Glomerular visceral epithelial cell (primary cell): ENCODE measurements at regions not wholly inside any gene's neighbourhood (a gene's known extent, or its start where the extent isn't known, plus 50 kb on each side); places are given as distances from the start of the nearest gene placed in this dataset.

Source experiments
- DNase-seq: peaks from one replicate; pipeline ENCODE4 v3.0.0-alpha.2; 2016; ENCODE audit errors: extremely low spot score

GRCh38 chr16:55116165-55116920 is 185.7 kb downstream of the IRX5 start:
- no peak for DNase-seq

DNA sequence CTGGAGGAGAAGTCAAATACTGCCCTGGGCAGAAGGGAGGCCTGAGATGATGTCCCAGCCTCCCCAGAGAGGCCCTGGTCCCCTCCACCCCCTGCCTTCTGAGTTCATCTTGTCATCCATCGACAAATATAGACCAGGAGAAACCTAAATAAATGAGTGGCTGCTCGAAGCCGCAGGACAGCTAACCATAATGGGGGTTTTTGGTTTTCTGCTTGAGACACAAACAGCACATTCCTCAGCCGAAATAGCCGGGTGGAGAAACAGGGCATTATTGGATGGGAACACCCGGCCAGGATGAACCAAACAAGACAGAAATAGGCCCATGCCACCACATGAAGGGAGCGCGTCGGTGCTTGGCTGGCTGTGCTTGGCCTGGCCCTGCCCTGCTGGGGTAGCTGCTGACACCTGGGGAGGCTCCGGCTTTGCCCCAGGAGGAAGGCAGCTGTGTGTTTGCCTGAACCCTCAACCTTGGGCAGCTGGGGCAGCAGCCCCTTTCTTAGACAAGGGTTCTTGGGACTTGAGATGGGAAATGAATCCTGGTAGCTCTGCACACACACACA is 188.1 kb downstream of the IRX5 start:
- no peak for DNase-seq

- DNase-seq = no peak
These were observed 189.7 kb downstream of the IRX5 start for GRCh38 chr16:55120408-55120807.

DNA sequence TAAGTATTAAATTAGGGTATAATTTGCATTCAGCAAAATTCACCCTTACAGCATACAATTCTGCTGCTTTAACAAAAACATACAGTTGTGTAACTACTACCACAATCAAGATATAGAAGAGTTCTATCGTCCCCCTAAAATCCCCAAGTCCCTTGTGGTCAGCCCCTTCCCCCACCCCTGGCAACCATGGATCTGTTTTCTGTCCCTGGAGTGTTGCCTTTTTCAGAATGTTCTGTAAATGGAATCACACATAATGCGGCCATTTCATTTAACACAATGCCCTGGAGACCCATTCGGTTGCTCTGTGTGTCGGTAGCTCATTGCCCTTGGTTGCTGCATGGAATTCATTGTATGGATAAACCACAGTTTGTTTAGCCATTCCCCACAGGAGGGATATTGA is 190.2 kb downstream of the IRX5 start:
- DNase-seq = no peak

GRCh38 chr16:55123652-55124051 is 193.0 kb downstream of the IRX5 start:
- no peak for DNase-seq

GRCh38 chr16:55125818-55126385 is 195.2 kb downstream of the IRX5 start:
- no peak for DNase-seq

GRCh38 chr16:55126456-55126855 is 195.8 kb downstream of the IRX5 start:
- DNase-seq = no peak

GRCh38 chr16:55130456-55130855 is 193.5 kb upstream of the IRX6 start:
- DNase-seq = no peak

DNA sequence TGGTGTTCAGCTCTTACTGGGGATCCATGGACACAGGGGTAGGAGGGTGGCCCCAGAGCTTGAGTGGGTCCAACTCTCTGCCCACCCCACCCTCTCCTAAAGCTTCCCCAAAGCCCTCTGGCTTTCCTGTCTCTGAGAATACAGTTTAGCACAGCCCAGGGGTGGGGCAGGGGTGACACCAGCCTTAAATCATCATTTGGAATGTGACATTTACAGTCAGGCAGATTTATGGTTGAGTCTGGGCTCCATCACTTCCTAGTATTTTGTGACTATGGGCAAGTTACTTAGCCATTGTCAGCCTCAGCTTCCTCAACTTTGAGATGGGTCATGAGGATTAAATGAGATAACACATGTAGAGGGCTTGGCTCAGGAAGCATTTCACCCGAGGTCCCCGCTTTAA is 193.1 kb upstream of the IRX6 start:
- no peak for DNase-seq

GRCh38 chr16:55133654-55134053 is 190.3 kb upstream of the IRX6 start:
- no peak for DNase-seq

DNA sequence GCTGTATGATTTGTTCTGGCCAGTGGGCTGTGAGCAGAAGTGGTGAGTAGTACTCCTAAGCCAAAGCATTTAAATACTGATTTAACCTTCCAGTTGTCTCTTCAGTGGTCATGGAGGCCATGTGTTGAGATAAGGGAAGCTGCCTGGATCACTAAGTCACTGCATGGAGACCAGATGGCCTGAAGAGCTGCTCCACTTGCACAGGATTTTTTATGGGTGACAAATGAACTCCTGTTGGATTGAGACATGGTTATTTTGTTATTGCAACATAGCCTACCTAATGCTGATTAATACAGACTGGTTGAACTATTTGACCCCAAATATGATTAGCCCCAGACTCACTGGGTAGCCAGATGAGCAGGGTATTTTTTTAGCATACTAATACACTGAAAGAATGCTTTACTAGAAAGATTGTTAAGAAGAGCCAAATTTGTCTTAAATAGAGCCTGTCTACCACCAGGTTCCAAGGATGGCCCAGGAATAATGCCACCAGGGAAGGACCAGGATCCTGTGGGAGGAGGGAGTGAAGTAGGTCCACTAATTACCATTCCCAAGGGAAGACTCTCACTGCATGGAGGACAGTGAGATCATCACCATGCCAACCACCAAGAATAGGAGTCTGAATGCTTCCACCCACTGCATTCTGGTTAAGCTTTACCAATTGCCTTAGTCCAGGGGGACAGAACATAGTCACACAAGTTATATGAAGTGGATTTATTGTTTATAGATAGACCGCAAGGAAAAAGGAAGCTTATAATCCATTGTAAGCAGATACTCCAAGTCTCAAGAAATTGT is 187.4 kb upstream of the IRX6 start:
- DNase-seq = no peak

DNA sequence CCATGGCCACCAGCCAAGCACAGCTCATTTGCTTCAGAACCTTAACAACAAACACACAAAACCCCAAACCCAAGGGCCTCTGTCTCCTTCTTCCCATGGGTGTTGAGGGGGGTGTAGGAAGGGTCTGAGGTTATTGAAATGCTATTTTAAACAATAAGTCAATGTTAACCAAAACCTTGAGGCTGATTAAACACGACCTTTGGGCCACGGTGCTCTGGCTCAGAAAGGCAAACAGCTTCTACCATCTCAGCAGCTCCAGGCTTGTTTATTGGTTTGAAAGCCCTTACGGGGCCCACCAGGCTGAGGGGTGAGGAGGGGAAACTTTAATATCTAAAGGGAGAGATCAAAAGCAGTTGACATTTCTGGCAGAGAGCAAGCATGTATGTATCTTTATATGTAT is 185.7 kb upstream of the IRX6 start:
- no peak for DNase-seq

DNA sequence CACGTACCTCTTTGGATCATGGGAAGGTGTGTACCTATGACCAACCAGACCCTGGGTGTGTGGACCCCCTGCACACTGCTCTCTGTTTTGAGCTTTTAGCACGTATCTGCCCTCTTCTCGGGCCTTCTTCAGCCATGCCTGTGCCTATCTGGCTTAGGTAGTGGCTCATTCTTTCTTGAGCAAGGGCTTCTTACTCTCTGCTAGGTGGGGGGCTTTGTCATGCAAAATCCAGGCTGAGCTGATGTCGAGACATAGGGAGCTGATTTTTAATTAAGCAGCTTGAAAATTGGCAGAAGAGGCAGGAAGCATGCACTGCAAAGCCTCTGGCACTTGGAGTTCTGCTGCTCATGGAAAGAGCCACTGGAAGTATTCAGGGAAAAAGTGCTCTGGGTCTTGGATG is 181.6 kb upstream of the IRX6 start:
- DNase-seq = no peak

DNA sequence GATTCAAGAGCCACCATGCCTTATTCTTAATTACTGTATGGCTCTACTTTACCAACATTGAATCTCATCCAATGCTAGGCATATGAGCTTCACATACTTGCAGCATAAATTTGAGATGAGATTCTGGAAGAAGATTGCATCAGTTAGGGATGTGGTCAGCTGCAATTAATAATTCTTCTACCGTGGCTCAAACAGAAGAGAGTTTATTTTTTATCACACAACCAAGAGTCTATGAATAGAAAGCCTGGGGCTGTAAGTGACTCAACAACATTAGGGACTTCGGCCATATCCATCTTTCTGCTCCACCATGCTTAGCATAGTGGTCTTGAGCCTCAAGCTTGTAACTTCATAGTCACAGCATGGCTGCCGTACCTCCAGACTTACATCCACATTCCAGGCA is 179.4 kb upstream of the IRX6 start:
- no peak for DNase-seq

- DNase-seq = no peak
These were observed 178.0 kb upstream of the IRX6 start for GRCh38 chr16:55145771-55146603.

- DNase-seq = no peak
These were observed 177.0 kb upstream of the IRX6 start for GRCh38 chr16:55146966-55147365.

DNA sequence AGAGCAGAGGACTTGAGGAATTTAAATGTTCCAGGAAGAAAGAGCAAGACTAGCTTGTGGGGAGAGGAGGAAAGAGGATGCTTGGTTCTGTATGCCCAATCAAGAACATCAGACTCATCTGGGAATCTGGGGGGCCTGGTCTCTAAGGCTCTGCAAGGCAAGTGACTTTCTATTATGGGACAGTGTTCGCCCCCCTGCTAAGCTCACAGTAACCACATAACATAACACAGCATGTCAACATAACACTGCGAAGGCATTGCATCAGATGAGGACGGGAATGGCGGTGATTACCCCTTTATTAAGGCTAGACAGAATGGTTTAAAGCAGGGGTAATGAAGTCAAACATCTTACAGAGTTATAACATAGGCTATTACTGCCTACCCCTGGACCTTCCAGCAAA is 176.6 kb upstream of the IRX6 start:
- no peak for DNase-seq

- no peak for DNase-seq
These were observed 174.4 kb upstream of the IRX6 start for GRCh38 chr16:55149622-55150021.

DNA sequence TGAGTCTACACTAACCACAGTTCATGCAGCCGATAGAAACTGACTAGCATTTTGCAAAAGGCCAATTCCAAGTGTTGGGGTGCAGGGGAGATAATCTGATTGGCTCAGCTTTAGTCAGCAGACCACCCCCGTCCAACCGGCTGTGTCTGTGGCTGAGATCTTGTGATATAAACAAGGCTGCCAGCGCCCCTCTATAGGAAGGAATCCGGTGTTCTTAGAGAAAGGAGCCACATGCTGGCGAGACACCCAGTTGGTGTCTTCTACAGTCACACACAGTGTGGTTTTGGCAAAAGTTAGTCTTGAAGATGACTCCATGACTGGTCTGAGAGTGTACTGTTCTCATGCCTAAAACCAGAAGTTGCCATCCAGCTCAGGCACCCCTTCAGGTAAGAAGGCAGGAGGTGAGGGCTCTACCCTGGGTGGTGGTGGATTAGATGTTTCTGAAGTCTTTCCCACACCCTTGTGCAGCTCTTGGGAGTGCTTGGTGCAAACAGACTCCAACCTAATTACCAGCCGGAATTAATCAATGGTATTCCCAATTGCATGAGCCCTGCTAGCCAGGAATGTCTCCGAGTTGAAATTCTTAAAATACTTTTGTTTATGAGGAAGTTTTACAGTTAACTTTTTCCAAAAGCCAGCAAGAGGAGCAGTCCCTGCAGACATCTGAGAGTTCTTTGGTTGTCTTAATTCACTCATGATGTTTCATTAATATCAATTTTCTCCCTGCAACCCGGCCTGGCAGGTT is 172.3 kb upstream of the IRX6 start:
- DNase-seq = no peak

DNA sequence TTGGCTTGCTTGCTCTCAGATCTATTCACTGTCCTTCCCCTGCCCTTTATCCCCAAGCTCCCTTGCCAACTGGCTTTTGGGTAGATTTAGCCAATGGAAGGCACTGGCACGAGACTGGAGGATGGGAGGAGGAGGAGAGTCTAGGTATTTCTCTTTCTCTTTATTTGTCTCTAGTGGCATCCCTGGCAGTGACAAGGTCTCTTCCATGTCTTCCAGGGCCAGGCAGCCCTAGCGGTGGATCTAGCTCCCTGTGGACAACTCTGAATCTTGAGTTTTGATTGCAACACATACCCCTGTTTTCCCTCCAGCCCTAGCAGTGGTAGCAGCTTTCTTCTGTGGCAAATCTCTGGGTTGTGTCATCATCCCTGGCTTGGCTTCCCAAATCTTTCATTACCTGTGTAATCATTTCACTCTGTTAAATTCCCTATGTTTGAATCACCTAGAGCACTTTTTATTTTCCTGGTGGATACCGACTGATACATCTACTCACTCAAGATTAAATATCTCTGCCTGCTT is 171.1 kb upstream of the IRX6 start:
- DNase-seq = no peak

DNA sequence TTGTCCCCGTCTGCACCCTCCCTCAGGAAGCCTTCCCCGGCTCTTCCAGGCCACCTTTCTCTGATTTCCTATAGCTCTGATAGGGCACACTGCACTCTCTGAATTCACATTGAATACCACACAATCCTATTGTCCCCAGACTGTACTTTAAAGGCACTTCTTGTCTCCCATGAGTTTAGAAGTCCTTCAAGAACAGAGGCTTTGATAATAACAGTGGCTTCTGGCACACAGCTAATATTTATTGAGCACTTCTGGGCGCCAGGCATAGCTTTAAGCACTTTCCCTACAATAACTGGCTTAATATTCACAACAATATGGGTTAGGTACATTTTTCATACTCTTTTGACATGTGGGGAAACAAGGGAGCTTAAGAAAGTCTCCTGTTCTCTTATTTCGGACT is 169.7 kb upstream of the IRX6 start:
- DNase-seq = no peak
